NCI-H2029 treated with DMSO at 0.1 percent for 48 hours (cell line): ENCODE measurements at regions not wholly inside any gene's neighbourhood (a gene's known extent, or its start where the extent isn't known, plus 50 kb on each side); places are given as distances from the start of the nearest gene placed in this dataset.
"Not testable (repeated sequence)": the region's sequence is repeated elsewhere in the genome, so short reads cannot be mapped to it uniquely, and the experiment has no call there.

Experiments used
- DNase-seq: peaks from one replicate; lab custom pipeline; 2025; lab: John Stamatoyannopoulos, UW

DNA sequence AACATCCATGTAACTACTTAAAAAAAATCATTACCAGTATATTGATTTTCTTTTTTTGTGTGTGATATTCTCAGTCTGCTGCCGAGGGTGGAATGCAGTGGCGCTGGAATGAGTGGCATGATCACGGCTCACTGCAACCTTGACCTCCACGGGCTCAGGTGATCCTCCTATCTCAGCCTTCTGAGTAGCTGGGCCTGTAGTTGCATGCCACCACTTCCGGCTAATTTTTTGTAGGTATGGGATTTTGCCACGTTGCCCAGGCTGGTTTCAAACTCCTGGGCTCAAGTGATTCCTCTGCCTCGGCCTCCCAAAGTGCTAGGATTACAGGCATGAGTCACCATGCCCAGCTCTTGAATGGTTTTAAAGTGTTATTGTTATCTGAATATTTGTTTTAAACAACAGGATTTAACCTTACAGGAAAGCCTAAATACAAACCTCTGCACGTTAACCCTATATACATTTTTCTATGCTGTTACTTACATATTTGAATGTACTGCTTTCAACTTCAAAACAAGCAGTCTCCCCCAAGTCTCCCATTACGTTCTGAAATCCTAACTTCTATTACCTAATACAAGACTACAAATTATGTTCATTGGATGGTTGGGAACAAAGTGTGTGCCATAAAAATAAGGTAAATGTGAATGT, 61.7 kb downstream of the KPNA2 start:
- DNase-seq: no peak

DNA sequence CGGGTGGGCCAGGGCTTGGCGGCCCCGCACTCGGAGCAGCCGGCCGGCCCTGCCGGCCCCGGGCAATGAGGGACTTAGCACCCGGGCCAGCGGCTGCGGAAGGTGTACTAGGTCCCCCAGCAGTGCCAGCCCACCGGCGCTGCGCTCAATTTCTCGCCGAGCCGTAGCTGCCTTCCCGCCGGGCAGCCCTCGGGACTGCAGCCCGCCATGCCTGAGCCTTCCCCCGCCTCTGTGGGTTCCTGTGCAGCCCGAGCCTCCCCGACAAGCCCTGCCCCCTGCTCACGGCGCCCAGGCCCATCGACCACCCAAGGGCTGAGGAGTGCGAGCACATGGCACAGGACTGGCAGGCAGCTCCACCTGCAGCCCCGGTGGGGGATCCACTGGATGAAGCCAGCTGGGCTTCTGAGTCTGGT, 63.8 kb downstream of the KPNA2 start:
- not testable (repeated sequence) for DNase-seq

DNA sequence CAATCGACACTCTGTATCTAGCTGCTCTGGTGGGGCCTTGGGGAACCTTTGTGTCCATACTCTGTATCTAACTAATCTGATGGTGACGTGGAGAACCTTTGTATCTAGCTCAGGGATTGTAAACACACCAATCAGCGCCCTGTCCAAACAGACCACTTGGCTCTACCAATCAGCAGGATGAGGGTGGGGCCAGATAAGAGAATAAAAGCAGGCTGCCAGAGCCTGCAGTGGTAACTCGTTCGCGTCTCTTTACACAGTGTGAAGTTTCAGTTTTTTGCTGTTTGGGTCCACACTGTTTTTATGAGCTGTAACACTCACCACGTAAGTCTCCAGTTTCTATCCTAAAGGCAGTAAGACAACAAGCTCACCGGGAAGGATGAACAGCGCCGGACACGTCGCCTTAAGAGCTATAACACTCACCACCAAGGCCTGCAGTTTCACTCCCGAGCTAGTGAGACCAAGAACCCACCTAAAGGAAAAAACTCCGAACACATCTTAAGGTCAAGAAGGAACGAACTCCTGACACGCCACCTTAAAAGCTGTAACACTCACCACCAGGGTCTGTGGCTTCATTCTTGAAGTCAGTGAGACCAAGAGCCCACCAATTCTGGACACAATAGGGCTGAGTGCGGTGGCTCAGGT, 64.6 kb downstream of the KPNA2 start:
- no peak for DNase-seq

DNA sequence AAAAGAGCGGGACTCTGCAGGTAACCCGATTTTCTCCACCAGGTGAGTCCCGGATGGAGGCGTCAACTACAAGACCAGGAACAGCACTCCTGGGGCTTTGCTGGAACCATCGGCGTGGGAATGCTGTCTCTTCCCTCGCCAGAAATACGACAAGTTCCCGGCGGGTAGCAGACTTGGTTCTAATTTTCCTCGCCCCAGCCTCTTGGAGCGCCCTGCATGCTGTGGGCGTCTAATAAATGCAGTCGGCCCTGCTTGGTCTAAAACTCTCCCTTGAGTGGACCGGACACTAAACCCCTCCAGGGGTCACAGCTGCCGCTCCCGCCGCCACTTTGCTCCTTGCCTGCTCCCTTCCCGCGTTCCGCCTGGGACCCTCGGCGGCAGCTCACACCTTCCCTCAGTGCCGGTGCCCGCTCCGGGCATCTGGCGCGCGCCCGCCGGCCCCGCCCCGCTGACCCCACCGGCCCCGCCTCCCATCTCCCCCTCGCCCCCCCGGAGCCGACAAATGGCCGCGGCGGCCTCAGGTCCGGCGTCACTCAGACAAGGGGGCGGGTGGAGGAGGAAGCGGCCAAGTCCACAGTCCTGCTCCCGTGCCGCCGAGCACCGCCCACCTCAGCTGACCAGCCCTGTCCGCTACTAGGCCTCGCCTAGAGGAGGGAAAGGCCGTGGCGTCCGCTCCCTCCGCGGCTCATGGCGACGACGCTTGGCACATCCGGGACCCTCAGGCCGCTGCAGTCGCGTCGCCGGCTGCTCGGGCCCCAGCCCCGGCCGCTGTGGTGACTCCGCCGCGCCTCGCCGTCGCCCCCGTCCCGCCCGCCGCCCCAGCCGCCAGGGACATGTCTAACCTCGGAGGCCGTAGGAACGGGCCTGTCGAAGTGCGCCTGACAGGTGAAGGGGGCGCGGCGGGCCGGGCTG, 65.8 kb downstream of the KPNA2 start:
- peak; percentile 54 for DNase-seq

DNA sequence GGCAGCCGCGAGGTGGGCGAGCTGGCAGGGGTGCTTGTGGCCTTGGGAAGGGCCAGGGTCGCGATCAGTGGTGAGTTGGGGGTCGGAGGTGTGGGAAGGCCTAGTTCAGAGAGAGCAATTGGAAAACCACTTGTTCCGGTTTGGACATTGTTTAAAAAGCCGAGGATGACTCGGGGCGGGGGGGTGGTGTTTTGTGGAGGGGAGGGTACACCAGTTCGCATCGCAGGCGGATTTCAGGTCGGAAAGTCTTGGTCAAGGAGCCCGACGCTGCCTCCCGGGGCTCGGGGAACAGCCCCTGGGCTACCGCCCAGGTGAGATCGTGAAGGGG, 66.4 kb downstream of the KPNA2 start:
- DNase-seq: no peak

DNA sequence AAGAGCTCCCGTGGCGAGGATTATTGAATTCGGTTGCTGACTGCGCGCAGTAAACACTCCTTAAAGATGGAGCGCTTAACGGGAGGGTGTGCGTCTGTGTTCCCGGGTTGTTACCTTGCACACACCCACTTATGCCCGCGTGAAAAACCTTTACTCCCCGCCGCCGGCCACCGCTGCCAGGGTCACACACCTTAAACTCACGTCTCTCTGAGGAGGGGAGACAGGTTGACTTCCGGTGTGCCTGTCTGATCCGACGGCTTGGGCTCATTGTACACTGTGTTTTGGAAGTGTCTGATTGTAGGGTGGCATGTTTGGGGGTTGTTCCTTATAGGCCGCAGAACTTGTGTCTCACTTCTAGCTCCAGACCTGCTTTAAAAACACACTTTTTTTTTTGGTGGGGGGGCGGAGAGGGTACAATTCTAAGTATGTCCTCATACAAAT, 66.8 kb downstream of the KPNA2 start:
- DNase-seq: no peak

DNA sequence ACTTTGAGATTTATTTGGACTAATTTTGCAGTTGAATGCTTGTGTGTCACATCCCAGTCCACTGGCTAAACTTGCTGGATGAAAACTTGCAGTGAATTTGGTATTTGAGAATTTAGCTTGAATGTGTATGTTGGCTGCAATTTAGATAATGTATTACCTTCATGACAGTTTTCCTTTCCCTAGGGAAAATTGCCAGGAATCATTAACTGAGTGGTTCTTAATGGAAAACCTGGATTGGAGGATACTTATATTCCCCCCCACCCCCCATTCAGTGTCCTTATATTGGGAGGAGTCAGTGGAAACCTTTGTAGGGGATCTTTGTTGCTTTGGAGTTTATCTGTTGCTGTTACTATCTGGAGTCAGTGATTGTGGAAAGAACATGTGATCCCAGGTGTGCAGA, 67.6 kb downstream of the KPNA2 start:
- DNase-seq: no peak

DNA sequence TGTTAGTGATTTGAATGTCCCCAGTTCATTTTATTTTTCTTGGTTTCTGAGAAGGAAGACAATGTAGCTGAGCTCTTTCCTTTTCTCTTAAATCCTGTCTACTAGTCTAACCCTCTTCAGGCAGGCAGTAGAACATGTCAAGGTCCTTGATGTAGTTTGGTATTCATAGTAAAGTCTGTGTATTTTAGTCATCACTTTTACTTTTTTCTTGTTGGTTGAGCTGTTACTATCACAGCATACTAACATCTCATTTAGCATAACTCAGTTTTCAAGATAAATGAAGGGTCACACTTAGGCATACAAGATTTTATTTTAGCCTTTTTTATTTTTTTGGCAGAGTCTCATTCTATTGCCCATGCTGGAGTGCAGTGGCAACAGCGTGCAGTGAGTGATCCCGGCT, 70.5 kb downstream of the KPNA2 start:
- no peak for DNase-seq

DNA sequence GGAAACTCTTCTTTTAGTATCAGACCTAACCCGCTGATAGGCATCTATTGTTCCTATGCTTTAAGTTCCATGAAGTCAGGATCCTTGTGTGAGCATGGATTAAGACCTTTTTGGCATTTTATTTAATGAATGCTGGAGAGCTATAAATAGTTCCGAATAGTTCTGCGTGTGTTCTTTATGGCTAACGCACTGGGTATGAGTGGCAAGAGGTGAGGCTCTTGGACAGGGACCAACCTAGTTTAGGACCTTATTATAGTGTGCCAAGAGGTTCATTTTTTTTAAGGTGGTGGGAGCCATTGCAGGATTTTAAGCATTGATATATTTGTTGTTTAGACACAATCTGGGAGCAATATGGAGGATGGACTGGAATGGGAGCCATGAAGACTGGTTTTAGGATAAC, 71.8 kb downstream of the KPNA2 start:
- no peak for DNase-seq

DNA sequence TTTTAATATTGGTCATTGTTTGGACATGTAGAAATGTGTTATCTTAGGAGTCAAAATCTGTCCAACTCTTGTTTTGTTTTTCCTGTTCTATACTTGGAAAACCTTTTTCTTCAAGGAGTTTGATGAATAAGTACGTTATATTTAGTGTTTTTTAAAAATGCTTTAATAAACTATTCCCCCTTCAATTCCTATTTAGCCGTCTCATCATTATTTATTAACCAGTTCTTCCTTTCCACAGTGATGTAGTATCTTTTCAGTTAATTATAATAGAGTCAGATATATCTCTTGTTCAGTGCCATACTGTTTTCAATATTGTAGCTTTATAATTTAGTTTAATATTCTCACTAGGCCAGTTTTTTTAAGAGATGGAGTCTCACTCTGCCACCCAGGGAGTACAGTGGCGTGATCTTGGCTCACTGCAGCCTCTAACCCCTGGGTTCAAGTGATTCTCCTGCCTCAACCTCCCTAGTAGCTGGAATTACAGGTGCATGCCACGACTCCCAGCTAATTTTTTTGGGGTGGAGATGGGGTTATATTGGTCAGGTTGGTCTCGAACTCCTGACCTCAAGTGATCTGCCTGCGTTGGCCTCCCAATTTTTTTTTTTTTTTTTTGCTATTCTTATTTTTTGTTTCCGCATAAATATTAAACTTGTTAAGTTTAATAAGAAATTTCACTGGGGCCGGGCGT, 72.9 kb downstream of the KPNA2 start:
- DNase-seq: no peak

DNA sequence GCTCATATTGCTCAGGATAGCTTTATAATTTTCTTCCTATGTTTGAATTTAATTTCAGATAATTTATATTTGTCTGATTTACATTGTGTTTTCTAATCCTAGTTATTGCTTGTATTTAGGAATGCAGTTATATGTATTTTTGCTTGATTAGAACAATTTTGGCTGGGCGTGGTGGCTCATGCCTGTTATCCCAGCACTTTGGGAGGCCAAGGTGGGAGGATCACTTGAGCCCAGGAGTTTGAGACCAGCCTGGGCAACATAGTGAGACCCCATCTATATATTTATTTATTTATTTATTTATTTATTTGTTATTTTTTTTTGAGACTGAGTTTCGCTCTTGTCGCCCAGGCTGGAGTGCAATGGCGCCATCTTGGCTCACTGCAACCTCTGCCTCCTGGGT, 73.9 kb downstream of the KPNA2 start:
- not testable (repeated sequence) for DNase-seq

DNA sequence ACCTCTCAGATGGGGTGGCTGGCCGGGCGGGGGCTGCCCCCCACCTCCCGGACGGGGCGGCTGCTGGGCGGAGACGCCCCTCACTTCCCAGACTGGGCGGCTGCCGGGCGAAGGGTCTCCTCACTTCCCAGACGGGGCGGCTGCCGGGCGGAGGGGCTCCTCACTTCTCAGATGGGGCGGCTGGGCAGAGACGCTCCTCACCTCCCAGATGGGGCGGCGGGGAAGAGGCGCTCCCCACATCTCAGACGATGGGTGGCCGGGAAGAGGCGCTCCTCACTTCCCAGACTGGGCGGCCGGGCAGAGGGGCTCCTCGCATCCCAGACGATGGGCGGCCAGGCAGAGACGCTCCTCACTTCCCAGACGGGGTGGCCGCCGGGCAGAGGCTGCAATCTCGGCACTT, 80.7 kb downstream of the KPNA2 start:
- DNase-seq: not testable (repeated sequence)

DNA sequence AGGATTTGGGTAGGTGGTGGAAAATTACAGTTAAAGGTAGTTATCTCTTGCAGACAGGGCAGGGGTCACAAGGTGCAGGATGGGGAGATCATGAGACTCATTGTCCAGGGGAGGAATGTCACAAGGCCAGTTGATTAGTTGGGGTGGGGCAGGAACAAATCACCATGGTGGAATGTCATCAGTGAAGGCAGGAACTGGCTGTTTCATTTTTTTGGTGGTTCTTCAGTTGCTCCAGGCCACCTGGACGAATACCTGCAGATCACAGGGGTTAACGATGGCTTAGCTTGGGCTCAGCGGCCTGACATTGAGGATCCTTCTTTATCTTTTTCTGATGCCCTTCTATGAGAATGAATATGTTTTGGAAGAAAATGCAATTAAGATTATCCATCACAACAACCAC, 87.1 kb downstream of the KPNA2 start:
- DNase-seq: no peak

DNA sequence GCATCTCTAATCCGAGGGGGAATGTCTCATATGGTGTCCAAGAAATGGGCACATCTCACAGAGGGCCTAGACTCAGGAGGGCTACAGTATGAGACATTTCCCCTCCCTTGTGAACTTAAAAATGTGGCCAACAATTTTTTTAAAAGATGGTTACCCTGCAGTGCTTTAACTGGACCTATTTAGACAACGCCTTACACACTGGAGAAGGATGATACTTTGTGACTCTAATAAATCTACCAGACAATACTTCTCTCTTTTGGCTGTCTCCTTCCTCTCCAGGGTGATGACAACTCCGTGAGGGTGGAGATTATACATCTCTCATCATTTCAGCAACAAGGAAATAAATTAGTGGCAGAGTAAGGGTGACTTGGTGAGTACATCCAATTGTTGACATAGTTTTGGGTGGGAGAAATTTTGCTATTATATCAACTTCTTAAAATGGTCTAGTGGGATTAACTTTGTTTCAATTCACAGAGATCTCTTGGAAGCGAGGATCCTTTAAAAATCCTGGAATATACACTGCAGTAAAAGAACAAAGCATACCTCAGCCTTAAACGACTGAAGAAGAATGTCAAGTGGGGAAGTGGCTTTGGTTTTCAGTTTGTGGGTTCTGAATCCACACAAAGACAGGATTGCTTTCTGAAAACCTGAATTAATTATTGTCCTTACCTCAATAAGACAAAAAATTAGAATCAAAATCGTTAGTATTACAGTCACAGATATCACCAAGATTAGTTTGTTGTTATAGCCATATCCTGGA, 89.8 kb downstream of the KPNA2 start:
- no peak for DNase-seq

DNA sequence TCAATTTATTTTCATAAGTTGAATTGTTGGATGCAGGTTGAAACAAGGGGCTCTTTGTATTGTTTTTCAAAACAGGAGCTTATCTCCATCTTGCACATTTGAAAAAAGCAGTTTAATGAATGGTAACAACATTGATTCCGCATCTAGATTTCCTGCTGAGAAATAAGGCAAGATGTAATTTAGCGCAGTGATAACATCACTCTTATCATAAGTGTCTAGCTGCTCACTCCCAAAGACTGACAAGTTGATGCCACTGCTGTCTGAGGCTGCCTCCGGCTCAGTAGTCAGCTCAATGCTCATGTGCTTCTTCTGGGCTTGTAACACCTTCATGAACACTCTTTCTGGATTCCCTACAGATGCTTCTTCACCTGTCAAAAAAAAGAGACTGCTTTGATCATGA, 92.4 kb downstream of the KPNA2 start:
- DNase-seq: no peak

DNA sequence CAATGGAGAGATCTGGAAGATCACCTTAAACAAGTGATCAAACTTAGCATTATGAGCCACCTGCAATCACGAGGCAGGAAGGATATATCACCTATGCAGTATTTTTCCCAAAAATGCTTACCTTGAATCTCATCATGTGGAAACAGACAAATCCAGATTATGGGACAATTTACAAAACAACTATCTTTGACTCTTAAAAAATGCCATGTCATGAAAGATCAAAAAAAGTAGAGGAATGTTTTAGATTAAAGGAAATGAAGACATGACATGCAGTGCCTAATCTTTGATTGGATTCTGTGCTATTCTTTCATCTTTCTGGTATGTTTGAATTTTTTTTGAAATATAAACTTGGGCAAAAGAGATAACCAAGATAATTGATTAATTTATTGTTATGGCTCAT, 95.9 kb downstream of the KPNA2 start:
- DNase-seq: no peak

DNA sequence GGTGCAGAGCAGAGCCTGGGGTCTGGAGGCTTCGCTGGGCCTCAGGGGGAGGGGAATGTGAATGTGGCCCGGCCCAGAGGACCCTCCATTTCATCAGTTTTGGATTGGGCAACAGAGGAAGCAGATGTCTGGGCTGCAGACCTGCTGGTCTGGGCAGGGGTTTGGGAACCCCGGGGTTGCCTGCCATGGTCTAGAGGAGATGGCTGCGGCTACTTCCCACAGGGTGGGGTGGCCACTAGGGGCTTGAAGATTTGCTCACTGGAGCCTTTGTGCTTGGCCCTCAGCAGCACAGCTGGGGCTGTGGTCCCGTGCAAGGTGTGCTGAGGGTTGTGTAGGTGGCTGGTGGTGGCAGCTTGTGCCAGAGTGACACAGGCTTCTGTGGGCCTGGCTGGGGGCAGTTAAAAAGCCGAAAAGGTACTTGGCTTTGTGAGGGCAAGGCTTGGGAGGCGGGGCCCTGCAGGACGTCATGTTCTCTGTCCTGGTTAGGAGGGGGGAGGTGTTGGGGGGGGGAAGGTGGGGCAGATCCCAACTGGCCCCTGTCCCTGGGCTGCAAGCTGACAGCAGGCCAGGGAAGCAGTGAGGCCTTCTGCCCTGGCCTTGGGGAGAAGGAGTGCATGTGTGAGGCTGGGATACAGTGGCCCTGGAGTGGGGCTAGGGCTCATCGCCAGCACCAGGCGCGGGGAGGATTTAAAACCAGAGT, 98.0 kb downstream of the KPNA2 start:
- DNase-seq: no peak

DNA sequence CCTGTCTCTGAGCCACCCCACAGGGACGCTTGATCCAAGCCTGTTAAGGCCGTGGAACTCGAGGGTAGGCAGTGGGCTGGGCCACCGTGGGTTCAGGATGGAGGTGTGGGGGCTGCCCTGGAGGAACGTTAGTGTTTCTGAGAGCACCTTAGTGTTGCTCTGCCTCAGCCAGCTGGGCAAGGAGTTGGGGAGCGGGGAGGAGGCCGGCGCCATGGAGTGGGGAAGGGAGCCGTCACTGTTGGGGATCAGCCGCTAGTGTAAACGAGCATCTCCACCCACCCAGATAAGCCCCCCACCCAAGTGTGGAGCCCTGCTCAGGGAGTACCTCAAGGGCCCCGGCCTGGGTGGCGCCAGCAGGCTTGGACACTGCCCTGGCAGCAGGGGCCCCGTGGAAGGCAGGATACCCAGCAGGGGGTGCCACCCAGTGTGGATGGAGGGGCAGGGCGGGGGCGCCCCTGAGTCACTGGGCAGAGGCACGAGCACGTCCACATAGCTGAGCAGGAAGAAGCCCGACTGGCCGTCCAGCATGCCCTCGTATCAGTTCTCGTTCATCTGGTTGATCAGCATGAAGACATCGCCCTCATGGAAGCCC, 98.6 kb downstream of the KPNA2 start:
- DNase-seq: no peak

DNA sequence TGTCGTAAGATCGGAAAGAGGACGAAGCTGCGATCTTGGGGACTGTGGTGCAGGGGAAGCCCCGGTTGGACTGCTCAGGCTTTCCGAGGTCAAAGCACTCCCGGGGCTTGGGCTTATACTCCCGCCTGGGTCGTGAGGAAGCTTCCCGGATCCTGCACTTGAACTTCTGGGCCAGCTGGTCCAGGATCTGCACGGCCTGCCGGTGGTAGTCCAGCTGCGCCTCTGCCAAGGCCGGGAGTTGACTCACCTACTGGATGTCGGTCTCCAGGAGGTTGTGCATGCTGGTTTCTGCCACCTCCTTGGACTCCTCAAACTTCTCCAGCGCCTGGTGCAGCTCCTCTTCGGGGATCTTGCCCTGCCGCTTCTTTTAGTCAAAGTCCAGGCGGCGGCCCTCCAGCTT, 99.2 kb downstream of the KPNA2 start:
- no peak for DNase-seq

DNA sequence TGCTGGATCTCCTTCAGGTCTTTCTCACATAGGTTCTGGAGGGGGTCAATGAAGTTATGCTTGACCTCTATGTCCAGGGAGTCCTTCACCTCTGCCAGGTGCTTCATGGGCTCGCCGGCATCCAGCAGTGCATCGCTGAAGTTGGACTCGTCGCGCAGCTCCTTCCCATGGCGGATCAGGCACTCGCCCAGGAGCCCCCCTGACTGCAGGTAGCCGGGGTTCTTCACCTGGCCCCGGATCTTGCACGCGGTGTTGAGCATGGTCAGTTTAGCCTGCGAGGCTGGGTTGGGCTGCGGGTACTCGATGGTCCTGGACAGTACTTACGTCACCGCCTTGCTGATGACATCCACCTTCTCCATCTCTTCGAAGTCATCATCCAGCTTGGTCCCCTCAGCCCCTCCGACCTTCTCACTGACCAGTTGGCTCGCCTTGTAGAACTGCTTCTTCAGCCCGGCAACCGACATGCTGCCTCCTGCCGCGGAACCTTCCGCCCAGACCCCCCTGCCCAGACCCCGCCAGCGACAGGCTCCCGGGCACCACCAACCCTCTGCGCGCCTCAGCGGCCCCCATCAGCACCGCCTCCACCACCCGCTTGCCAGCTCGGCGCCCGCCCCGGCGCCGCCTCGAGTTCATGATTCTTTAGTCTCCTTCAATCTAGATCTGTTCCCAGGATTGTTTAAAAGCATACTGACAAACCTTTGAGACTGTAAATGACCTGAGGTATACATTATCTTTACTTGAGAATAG, 99.8 kb downstream of the KPNA2 start:
- DNase-seq: no peak
